Smooth muscle cell of the brain vasculature (primary cell): ENCODE measurements at regions not wholly inside any gene's neighbourhood (a gene's known extent, or its start where the extent isn't known, plus 50 kb on each side); places are given as distances from the start of the nearest gene placed in this dataset.
A peak's percentile ranks its signal among the peaks of the same experiment; 100 is the strongest.
"Not testable (repeated sequence)": the region's sequence is repeated elsewhere in the genome, so short reads cannot be mapped to it uniquely, and the experiment has no call there.

Source experiments
- DNase-seq: peaks from one replicate; pipeline ENCODE4 v3.0.0-alpha.2; 2012; ENCODE audit warnings: low read depth, low spot score

GRCh38 chr3:84679211-84679610 is 279.6 kb upstream of the CADM2 start:
- no peak for DNase-seq

DNA sequence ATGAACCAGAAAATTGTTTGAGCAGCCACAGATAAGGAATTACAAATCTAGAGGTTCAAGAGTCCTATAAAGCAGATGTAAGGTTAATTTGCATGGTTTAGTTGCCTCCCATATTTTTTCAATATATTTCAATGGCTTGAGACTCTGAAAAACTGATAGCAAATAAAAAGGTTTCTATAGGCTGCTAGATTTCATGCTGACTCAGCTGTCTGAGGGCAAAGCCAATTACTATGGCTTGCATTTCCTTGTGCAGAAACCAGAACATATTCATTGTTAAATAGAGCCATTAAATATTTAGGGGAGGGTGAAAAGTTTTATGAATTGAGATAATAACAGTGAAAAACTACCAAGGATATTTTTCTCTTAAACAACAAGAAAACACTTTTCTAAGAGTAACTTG is 278.1 kb upstream of the CADM2 start:
- no peak for DNase-seq

DNA sequence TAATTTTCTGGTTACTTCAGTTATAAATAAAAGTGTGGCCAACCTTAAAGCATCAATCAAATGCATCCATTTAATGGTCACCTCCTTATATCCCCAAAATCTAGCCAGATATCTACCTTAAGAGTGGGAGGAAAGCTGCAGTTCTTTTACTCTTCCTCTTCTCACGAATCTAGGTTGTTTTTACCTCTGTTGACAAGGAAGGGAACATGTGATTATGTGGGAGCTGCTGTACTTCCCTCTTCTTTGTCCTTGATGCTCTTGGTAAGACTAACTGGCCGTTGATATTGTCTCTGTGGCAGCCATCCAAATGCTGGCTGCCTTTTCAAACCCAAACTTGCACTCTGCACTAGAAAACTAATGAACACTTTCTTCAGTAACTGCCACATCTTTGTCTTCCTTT is 275.3 kb upstream of the CADM2 start:
- no peak for DNase-seq

DNA sequence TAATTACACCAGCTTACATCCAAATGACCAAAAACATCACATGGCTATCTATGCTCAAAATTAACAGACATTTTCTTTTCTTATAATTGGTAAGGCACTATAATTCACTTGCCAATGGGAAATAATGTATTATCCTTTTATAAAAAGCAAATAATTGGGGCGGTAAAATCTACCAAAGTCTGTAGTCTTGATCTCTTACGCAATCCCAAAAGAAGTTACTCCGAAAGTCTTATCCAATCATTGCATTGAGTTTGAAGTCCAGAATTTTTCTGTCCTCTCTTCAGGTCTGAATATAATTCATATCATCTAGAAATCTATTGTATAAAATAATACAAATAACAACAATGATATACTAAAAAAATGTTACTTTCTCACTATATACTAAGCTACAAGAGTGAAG is 273.3 kb upstream of the CADM2 start:
- no peak for DNase-seq

DNA sequence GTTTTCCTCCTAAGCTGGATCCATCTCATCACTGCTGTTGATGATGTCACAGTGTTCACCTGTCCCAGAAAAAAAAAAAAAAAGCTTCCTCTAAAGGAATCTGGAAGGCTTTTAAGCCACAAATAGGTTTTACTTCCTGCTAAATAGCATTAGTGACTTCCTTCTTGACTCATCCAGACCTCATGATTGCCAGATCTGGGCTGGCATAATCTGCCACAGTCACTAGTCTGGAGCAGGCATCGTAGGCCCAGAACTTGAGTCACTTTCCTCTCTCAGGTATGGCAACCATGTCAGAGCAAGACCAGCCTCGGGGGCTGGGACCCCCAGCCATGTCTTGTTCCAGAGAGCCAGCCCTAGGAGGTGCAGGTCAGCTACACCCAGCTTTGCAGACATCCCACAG is 266.5 kb upstream of the CADM2 start:
- no peak for DNase-seq

DNA sequence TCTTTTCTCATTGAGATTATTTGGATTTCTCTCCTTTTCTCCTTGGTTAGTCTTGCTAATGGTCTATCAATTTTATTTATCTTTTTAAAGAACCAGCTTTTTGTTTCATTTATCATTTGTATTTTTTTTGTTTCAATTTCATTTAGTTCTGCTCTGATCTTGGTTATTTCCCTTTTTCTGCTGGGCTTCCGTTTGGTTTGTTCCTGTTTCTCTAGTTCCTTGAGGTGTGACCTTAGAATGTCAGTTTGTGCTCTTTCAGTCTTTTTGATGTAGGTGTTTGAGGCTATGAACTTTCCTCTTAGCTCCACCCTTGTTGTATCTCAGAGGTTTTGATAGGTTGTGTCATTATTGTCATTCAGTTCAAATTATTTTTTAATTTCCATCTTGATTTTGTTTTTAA is 248.5 kb upstream of the CADM2 start:
- not testable (repeated sequence) for DNase-seq

GRCh38 chr3:84717894-84718293 is 240.9 kb upstream of the CADM2 start:
- no peak for DNase-seq

DNA sequence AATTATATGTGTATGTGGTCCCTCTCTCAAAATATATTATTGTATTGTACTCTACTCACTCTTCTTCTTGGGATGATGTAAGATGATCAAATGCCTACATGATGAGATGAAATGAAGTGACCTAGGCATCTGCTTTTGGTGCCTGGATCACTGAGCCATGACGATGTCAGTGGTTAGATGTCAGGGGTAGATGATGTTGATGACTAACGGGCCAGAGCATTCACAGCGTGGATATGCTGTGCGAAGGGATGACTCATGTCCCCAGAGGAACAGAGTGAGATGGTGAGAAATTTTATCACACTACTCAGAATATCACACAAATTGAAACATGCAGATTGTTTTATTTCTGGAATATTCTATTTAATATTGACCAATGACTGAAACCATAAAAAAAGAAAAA is 233.9 kb upstream of the CADM2 start:
- DNase-seq, result peak; percentile 33

DNA sequence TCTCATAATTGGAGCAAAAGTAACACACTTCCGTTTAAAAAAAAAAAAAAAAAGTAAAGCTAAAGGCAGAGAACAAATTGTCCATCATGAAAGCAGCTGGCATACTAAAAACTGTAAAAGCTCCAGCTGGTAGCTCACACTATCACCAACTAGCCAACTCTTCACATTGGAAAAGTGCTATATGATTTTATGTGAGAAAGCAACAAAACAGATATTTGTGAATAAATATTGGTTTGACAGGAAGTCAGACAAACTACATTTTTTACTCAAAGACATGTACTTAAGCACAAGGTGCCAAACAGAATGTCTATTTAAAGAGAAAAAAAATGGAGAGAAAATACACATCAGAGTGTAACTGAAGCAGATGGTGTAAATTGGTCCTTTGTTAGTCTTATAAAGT is 231.2 kb upstream of the CADM2 start:
- DNase-seq, result no peak

- not testable (repeated sequence) for DNase-seq
These were observed 224.1 kb upstream of the CADM2 start for GRCh38 chr3:84734731-84735130.

DNA sequence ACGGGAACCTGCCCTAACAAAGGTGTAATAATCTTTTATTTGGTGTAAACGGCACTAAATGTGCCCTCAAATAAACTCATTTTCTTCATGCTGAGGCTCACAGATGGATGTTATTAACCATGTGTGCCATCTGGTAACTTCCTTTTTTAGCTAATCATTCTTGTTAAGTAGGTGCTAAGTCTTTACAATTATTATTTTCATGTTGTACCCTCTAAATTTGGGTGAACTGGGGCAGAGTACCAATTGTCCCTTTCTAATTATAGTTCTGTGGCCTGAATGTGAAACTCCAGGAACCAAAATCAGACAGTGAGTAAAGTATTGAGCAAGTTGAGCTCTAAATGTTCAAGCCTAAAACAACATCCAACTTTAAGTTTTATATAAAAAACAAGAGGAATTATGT is 220.7 kb upstream of the CADM2 start:
- DNase-seq, result no peak

- no peak for DNase-seq
These were observed 215.8 kb upstream of the CADM2 start for GRCh38 chr3:84742915-84743425.

- no peak for DNase-seq
These were observed 214.7 kb upstream of the CADM2 start for GRCh38 chr3:84744130-84744529.

- no peak for DNase-seq
These were observed 202.9 kb upstream of the CADM2 start for GRCh38 chr3:84755860-84756259.

GRCh38 chr3:84759361-84759760 is 199.4 kb upstream of the CADM2 start:
- no peak for DNase-seq

- DNase-seq, result no peak
These were observed 185.9 kb upstream of the CADM2 start for GRCh38 chr3:84772841-84773240.

DNA sequence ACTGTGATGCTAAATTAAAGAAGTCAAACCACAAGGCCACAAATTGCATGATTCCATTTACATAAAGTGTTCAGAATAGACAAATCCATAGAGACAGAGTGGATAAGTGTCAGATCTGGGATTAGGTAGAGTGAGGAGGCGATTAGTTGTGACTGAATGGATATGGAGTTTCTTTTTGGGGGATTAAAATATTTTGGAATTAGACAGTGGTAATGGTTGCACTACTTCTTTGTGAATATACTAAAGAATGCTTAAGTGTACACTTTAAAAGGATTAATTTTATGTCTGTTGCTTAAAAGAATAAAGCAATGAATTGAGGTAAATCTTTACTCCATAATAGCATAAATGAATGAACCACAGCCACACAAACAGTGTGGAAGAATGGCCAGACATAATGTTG is 175.5 kb upstream of the CADM2 start:
- no peak for DNase-seq

DNA sequence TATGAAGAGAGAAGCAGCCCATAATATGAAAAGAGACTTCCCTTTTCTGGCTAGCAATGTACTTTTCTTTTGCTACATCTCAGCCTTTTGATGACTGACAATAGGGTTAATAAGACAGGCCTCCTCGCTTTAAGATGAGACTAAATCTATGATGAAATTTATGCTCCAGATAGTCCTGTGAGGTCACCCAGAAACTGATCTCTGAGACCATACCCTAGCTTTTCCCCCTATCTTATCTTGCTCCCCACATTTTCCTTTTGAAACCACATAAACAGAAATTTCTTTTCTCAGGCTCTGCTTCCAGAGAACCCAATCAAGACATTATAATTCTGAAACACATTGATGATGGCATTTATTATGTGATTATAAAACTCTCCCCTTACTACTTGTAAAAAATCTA is 168.8 kb upstream of the CADM2 start:
- no peak for DNase-seq

DNA sequence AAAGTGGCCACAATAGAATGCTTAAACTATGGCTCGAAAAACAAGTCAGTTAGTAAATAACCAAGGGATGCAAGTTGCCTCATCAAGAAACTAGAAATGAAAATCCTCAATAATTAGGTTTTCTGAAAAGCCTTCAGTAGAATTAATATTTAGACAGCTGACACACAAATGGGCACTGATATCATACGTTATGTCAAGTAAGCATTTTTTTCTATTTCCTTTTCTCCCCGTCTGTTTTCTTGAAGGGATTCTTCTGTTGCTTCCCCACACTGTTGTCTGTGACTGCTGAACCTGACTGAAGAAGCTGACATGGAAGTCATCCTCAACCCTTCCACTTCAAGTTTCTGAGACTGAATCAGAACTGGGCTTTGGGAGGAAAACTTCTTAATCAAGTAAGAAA is 151.8 kb upstream of the CADM2 start:
- DNase-seq, result no peak

GRCh38 chr3:84820126-84820525 is 138.7 kb upstream of the CADM2 start:
- no peak for DNase-seq

- DNase-seq, result no peak
These were observed 137.9 kb upstream of the CADM2 start for GRCh38 chr3:84820906-84821305.

DNA sequence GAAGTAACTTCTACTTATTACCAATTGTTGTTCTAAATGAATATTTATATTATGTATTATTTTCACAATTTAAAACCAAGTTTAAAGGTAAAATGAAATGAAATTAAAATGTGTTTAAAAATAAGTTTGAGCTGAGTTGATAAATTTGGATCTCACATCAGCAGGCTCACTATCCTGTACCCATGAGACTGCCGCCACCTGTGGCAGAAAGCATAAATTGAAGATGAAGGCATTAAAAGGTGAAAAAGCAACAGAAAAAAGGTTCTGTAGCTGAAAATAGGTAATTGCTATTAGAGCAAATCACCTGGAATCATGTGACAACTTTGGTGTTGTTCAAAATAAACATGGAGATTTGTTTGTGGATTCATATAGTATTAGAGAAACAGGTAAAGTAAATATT is 133.0 kb upstream of the CADM2 start:
- no peak for DNase-seq

DNA sequence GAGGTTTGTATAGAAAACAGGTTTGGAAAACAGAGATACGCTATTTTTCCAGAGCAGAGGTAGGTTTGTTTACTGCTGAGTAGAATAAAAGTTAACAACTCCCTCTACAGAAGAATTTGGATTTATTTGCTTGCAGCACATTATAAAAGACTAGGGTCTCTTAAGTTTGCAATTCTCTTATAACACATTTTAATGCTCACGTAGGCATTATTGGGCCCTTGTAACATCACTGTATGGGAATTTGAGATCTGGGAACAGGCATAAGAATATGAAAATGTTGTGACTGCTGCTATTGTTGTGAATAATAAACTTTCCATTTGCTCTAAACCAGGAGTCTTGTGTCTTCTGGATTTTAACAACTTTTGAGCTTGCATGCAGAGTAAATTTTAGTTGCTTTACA is 128.3 kb upstream of the CADM2 start:
- no peak for DNase-seq

DNA sequence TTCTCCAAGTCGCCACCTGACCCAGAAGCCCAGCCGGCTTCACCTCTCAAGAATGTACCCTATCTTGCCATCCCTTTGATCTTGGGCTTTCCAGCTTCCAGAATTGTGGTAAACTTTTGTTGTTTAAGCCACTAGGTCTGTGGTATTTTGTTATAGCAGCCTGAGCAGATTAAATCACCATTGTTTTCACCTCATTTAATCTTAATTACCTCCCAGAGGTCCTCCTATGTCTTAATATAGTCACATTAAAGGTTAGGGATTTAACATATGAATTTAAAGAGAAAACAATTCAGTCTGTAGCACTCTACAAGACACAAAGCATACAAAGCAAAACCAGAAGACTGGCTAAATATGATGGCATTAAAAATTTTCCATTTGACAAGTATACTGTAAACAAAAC is 123.4 kb upstream of the CADM2 start:
- DNase-seq, result no peak

GRCh38 chr3:84836961-84837360 is 121.8 kb upstream of the CADM2 start:
- no peak for DNase-seq
